ENCODE measurements at regions not wholly inside any gene's neighbourhood (a gene's known extent, or its start where the extent isn't known, plus 50 kb on each side); places are given as distances from the start of the nearest gene placed in this dataset.

GRCh38 chrX:98362630-98363029, 1478.9 kb downstream of the RPA4 start:
- DNase-seq (ENCODE audit: low read depth) = no peak

- DNase-seq (ENCODE audit: low read depth) = peak; percentile 3
Observed at GRCh38 chrX:98371994-98372393, 1488.3 kb downstream of the RPA4 start.

DNA sequence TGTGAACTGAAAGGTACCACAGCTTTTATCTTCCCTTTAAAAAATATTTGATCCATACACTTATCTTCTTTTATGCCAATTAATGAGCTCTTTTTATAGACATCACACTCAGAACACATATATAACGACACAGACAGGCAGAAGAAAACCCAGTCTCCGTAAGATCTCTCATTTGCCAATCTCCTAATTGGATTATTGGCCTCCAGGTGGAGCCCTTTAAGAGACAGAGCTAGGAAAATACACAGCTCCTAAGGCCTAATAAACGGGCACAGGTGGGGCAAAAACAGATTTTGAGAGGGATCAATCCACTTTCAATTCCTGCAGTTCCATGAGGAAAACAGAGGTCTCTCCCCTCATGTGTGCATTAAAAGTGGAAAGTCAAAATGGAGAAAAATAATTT, 1495.4 kb downstream of the RPA4 start:
- no peak for DNase-seq (ENCODE audit: low read depth)

DNA sequence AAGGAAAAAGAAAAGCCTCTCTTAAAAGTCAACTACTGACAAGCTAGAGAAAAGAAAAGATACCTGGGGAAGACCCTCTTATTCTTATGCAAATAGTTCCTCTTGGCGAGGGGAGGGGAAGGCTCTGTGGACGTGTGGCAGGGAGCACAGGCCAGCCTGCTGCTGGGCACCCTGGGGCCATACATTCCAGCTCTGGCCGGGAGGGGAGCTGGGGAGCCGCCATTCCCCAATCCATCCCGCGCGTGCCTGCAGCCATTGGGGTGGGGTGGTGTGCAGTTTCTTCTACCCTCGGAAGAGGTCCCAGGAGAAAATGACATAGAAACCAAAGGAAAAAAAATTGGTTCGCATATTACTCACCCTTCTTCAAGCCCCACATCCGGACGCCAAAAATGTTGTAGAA, 1496.4 kb downstream of the RPA4 start:
- no peak for DNase-seq (ENCODE audit: low read depth)

GRCh38 chrX:98380556-98380955, 1496.8 kb downstream of the RPA4 start:
- no peak for DNase-seq (ENCODE audit: low read depth)

- DNase-seq (ENCODE audit: low read depth) = no peak
Observed at GRCh38 chrX:98398542-98398941, 1514.8 kb downstream of the RPA4 start.

- DNase-seq (ENCODE audit: low read depth) = peak; percentile 59
Observed at GRCh38 chrX:98405376-98405775, 1521.7 kb downstream of the RPA4 start.

DNA sequence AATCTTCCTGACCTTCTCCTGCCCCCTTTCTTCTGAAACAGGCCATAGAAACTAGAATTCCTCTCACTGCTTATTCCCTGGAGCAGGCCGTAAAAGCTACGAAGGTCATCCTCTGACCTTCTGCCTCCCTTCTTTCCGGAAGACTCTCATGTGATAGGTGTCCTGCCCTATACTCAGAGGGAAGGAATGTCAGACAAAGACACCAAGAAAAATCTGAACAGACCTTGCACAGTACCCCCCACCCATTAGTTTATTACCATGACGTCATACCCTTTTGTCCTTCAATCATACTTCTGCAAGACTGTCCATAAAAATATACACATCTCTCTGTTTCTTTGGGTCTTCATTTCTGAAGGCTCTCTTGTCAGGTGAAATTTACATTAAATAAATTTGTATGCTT, 1523.9 kb downstream of the RPA4 start:
- DNase-seq (ENCODE audit: low read depth) = no peak

DNA sequence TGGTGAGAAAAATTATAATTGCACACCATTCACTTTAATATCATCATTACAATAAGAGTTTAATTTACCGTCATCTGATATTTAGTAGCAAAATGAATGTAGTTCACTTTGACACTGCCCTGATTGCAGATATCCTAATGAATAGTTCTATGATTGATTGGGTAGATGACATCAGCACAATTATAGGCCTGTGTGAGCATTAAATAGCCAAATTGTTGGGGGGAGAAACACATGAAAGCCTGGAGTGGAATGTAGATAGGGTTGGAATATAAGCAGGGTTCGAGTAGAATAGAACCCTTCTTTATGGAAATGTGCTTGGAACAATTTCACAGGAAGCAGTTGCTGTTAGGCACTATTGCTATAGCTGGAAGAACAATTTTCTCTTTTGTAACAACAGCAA, 1526.2 kb downstream of the RPA4 start:
- no peak for DNase-seq (ENCODE audit: low read depth)

DNA sequence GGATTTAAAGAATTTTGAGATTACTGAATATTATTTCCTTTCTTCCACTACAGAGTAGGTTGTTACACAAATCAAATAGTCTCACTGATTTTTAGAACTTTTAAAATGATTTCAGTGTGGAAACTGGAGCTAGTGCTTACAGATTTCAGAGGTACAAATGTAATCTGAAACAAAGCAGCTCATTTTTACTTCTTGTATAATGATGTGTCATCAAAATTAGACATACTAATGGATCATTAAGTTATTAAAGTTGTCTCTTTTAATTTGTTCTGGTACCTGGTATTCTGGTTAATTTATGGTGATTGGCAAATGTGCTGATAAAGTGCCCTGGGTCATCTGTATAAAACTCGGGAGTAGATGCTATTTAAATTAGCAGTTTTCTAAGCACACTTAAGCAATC, 1528.3 kb downstream of the RPA4 start:
- DNase-seq (ENCODE audit: low read depth) = no peak

- no peak for DNase-seq (ENCODE audit: low read depth)
Observed at GRCh38 chrX:98422536-98422935, 1538.8 kb downstream of the RPA4 start.

GRCh38 chrX:98432413-98432812, 1548.7 kb downstream of the RPA4 start:
- DNase-seq (ENCODE audit: low read depth) = no peak

GRCh38 chrX:98448524-98448923, 1564.8 kb downstream of the RPA4 start:
- no peak for DNase-seq (ENCODE audit: low read depth)

DNA sequence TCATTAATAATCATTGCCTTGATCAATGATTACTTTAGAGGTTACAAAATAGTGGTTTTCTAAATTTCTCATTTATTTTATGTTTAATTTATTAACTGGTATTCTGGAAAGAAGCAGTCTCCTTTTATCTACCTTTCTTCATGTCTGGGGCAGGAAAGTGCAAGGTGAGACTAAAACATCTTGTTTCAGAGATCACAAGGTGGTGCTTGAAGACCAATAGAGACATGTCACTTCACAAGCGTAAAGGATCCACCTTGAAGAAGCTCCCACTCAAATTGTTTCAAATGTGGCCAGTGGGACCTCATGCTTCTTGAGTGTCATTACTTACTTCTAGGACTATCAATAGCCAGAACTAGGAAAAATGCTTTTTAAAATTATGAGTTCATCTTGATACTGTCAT, 1568.7 kb downstream of the RPA4 start:
- DNase-seq (ENCODE audit: low read depth) = no peak

DNA sequence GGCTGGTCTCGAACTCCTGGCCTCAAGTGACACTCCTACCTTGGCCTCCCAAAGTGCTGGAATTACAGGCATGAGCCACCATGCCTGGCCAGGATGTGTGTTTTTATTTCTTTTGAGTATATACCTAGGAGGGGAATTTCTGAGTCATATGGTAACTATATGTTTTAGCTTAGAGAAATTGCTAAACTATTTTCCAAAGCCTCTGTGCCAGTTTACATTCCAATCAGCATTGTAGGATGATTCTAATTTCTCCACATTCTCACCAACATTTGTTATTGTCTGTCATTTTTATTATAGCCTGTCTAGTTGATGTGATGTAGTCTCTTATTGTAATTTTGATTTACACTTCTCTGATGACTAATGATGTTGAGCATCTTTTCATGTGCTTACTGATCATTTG, 1576.0 kb downstream of the RPA4 start:
- DNase-seq (ENCODE audit: low read depth) = no peak

DNA sequence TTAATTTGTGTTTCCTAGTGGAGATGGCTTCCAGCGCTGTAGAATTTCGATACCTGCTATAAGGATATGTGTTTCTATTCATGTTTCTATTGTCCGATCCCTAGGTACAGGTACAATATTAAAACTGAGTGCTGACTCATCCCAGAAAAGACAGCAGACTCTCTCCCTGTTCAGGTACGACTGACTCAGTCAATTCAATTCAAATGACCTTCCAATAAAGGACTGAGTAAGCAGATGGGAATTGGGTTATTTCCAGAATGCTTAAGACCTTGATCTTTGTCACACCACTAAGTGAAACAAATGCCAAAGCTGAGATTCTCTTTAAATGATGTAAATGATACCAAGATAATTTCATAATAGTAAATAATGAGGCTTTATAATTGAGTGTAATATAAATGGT, 1596.9 kb downstream of the RPA4 start:
- DNase-seq (ENCODE audit: low read depth) = no peak

DNA sequence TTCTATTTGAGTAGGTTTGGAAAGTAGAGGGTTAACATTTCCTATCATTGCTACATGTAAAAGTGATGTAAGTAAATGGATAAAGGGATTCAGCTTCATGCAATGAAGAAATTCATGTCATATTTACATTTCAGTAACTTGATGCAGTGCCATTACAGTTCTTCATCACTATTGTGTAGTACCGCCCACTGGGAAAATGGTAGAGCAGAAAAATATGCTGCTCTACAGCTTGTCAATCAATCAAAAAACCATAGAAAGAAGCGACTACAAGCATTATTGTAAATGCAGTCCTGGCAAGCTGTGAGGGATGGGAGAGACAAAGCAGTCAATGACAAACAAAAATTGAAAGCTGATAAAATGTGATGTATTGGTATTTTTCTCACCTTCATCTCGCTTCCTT, 1597.9 kb downstream of the RPA4 start:
- DNase-seq (ENCODE audit: low read depth) = no peak

- DNase-seq (ENCODE audit: low read depth) = no peak
Observed at GRCh38 chrX:98490670-98491069, 1607.0 kb downstream of the RPA4 start.

GRCh38 chrX:98501426-98501825, 1617.7 kb downstream of the RPA4 start:
- DNase-seq (ENCODE audit: low read depth) = no peak

DNA sequence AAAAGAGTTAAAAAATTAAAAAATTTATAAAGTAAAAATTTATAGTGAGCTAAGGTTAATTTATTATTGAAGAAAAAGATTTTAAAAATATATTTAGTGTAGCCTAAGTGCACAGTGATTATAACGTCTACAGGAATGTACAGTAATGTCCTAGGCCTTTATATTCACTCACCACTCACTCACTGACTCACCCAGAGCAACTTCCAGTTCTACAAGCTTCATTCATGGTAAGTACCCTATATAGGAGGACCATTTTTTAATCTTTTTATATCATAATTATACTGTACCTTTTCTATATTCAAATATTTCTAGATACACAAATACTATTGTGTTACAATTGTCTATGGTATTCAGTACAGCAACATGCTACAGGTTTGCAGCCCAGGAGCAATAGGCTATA, 1623.2 kb downstream of the RPA4 start:
- DNase-seq (ENCODE audit: low read depth) = no peak

DNA sequence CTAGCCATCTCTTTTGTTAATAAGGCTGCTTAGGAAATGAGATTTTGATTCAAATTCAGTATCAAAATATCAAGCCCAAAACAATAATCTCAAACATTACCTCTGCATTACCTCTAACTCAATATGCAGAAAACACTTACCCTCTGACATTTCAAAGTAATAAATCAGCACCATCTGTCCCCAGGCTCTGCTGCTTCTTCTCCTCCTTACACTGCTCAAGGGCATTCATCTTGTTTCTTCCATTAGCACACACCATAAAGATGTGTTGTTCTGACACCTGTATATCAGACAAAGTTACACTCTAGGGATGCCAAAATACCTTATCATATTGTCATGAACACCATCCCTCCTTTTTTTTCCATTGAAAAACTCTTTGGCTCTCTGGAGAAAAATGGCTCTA, 1630.3 kb downstream of the RPA4 start:
- DNase-seq (ENCODE audit: low read depth) = no peak

DNA sequence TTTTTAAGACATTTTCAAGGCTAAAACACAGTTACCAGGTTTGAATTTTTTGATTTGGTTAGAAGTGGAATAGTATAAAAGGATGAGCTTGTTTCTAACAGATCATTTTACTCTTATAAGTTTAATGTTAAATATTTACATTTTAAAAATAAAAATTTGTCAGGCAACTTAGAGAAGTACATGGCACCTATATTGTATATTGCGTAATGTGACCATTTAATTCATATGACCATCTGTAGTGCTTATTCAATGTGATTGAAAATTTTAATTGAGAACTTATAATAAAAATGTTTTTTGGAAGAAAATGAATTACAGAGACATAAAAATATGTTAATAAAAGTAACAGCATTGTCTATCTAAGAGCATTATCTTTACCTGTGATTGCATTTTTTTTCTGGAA, 1632.4 kb downstream of the RPA4 start:
- DNase-seq (ENCODE audit: low read depth) = no peak

DNA sequence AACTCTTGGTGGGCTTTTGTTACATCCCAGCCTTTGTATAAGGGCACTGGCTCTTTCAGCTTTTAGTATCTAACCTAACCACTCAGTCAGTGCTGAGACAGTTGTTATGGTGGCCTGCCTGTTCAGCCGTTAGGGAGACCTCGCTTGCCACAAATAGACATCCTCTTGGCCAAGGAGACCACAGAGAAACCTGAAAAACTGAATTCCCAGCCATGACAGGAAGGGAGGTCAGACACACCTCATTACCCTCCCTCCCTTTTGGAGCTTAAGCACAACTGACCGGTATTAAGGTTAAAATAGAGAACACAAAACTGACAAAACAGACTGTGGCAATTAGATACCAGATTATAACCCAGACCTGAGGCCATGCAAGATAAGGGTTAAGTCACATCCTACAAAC, 1639.3 kb downstream of the RPA4 start:
- DNase-seq (ENCODE audit: low read depth) = no peak

- no peak for DNase-seq (ENCODE audit: low read depth)
Observed at GRCh38 chrX:98523521-98523920, 1639.8 kb downstream of the RPA4 start.

DNA sequence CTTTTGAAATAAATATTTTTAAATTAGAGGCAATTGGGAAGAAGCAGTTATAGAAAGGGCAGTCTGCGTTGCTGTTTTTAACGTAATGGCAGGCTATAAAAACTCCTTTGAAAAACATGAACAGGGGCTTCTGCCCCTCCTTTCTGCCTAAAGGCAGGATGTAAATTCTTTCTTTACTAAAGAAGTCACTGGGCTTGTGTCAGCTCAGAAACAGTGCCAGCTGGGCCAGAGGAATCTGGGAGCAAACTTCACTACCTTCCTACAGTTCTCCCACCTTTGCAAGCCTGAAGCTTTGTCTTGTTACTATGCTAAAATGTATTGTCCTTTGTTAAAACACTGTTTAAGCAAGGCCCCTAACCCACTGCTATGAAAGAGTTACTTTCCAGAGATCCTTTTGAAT, 1664.8 kb downstream of the RPA4 start:
- DNase-seq (ENCODE audit: low read depth) = no peak
